Fibroblast of peridontal ligament (primary cell): ENCODE measurements at regions not wholly inside any gene's neighbourhood (a gene's known extent, or its start where the extent isn't known, plus 50 kb on each side); places are given as distances from the start of the nearest gene placed in this dataset.

Source experiments
- DNase-seq: peaks from one replicate; pipeline ENCODE4 v3.0.0-alpha.2; 2010; ENCODE audit errors: extremely low read depth

GRCh38 chr1:106659490-106660244 is 396.8 kb upstream of the PRMT6 start:
- DNase-seq: no peak

- DNase-seq: no peak
These were observed 380.9 kb upstream of the PRMT6 start for GRCh38 chr1:106675558-106675957.

GRCh38 chr1:106676021-106676420 is 380.5 kb upstream of the PRMT6 start:
- peak; percentile 85 for DNase-seq

GRCh38 chr1:106677181-106677580 is 379.3 kb upstream of the PRMT6 start:
- no peak for DNase-seq

GRCh38 chr1:106677721-106678120 is 378.8 kb upstream of the PRMT6 start:
- DNase-seq: no peak

GRCh38 chr1:106678279-106679050 is 378.0 kb upstream of the PRMT6 start:
- peak; percentile 16 for DNase-seq

- peak; percentile 67 for DNase-seq
These were observed 376.3 kb upstream of the PRMT6 start for GRCh38 chr1:106680216-106680615.

GRCh38 chr1:106680776-106681344 is 375.6 kb upstream of the PRMT6 start:
- DNase-seq: peak; percentile 25

- DNase-seq: no peak
These were observed 374.4 kb upstream of the PRMT6 start for GRCh38 chr1:106681939-106682522.

GRCh38 chr1:106688446-106688845 is 368.0 kb upstream of the PRMT6 start:
- DNase-seq: no peak

GRCh38 chr1:106698660-106699059 is 357.8 kb upstream of the PRMT6 start:
- no peak for DNase-seq

GRCh38 chr1:106699433-106699832 is 357.0 kb upstream of the PRMT6 start:
- peak; percentile 87 for DNase-seq

- peak; percentile 98 for DNase-seq
These were observed 356.3 kb upstream of the PRMT6 start for GRCh38 chr1:106700211-106700610.

GRCh38 chr1:106705971-106706370 is 350.5 kb upstream of the PRMT6 start:
- DNase-seq: no peak

- peak; percentile 55 for DNase-seq
These were observed 338.9 kb upstream of the PRMT6 start for GRCh38 chr1:106717591-106717990.

- peak; percentile 47 for DNase-seq
These were observed 334.7 kb upstream of the PRMT6 start for GRCh38 chr1:106721790-106722189.

- DNase-seq: peak; percentile 1
These were observed 334.0 kb upstream of the PRMT6 start for GRCh38 chr1:106722466-106722865.

- DNase-seq: no peak
These were observed 329.3 kb upstream of the PRMT6 start for GRCh38 chr1:106727171-106727570.

- peak; percentile 61 for DNase-seq
These were observed 309.9 kb upstream of the PRMT6 start for GRCh38 chr1:106746448-106747085.

- no peak for DNase-seq
These were observed 309.2 kb upstream of the PRMT6 start for GRCh38 chr1:106747232-106747631.

- no peak for DNase-seq
These were observed 308.7 kb upstream of the PRMT6 start for GRCh38 chr1:106747791-106748190.

- peak; percentile 11 for DNase-seq
These were observed 307.9 kb upstream of the PRMT6 start for GRCh38 chr1:106748606-106749005.
